H9 (cell line): ENCODE measurements at regions not wholly inside any gene's neighbourhood (a gene's known extent, or its start where the extent isn't known, plus 50 kb on each side); places are given as distances from the start of the nearest gene placed in this dataset.

ENCODE experiments used
- DNase-seq: peaks from one replicate; pipeline ENCODE4 v3.0.0-alpha.2; 2017
- H2AFZ ChIP-seq: one replicate; pipeline ENCODE4 v1.6.1; 2013; ENCODE audit warnings: mild to moderate bottlenecking, low read length, control low read depth, moderate library complexity
- H2AK5ac ChIP-seq: 2 replicates; pipeline ENCODE4 v1.6.1; 2013; ENCODE audit warnings: low read length, control low read depth, mixed read lengths; ENCODE audit not compliant: insufficient read length
- H2BK120ac ChIP-seq: one replicate; pipeline ENCODE4 v1.6.1; 2013; ENCODE audit warnings: low read depth, mild to moderate bottlenecking, low read length, control low read depth, inconsistent platforms; ENCODE audit not compliant: poor library complexity, severe bottlenecking
- H2BK12ac ChIP-seq: 2 replicates; pipeline ENCODE4 v1.6.1; 2013; ENCODE audit warnings: low read length, control low read depth, mixed read lengths, low read depth; ENCODE audit not compliant: insufficient read length
- H2BK15ac ChIP-seq: 2 replicates; pipeline ENCODE4 v1.6.1; 2013; ENCODE audit warnings: low read depth, low read length, control low read depth
- H2BK20ac ChIP-seq: one replicate; pipeline ENCODE4 v1.6.1; 2013; ENCODE audit warnings: low read depth, mild to moderate bottlenecking, low read length, control low read depth, inconsistent platforms; ENCODE audit not compliant: poor library complexity, severe bottlenecking
- H2BK5ac ChIP-seq: 2 replicates; pipeline ENCODE4 v1.6.1; 2013; ENCODE audit warnings: low read length, control low read depth, mixed read lengths; ENCODE audit not compliant: insufficient read length
- H3K14ac ChIP-seq: 2 replicates; pipeline ENCODE4 v1.6.1; 2013; ENCODE audit warnings: low read length, control low read depth; ENCODE audit not compliant: insufficient read depth
- H3K18ac ChIP-seq: 2 replicates; pipeline ENCODE4 v1.6.1; 2013; ENCODE audit warnings: low read depth, mild to moderate bottlenecking, mixed read lengths, low read length, control low read depth; ENCODE audit not compliant: insufficient read length
- H3K23ac ChIP-seq: 2 replicates; pipeline ENCODE4 v1.6.1; 2013; ENCODE audit warnings: low read length, control low read depth, mixed read lengths, low read depth; ENCODE audit not compliant: insufficient read length
- H3K23me2 ChIP-seq: 2 replicates; pipeline ENCODE4 v1.6.1; 2013; ENCODE audit warnings: low read depth, mild to moderate bottlenecking, mixed read lengths, low read length, control low read depth; ENCODE audit not compliant: insufficient read length, poor library complexity, severe bottlenecking
- H3K27ac ChIP-seq: 2 replicates; pipeline ENCODE4 v1.5.1; 2013; ENCODE audit warnings: low read length, control low read depth, mixed read lengths, low read depth; ENCODE audit not compliant: insufficient read length
- H3K27me3 ChIP-seq: 2 replicates; pipeline ENCODE4 v1.6.1; 2013; ENCODE audit warnings: low read length, control low read depth, inconsistent platforms; ENCODE audit not compliant: insufficient read depth
- H3K4ac ChIP-seq: 2 replicates; pipeline ENCODE4 v1.6.1; 2013; ENCODE audit warnings: low read depth, mild to moderate bottlenecking, control low read depth, inconsistent platforms, low read length, moderate library complexity
- H3K4me1 ChIP-seq: 2 replicates; pipeline ENCODE4 v1.6.1; 2013; ENCODE audit warnings: low read length, control low read depth, inconsistent platforms; ENCODE audit not compliant: insufficient read depth
- H3K4me2 ChIP-seq: 2 replicates; pipeline ENCODE4 v1.6.1; 2013; ENCODE audit warnings: low read length, control low read depth, mixed read lengths; ENCODE audit not compliant: insufficient read length, insufficient read depth
- H3K56ac ChIP-seq: 2 replicates; pipeline ENCODE4 v1.6.1; 2013; ENCODE audit warnings: low read depth, mild to moderate bottlenecking, mixed read lengths, low read length, control low read depth; ENCODE audit not compliant: insufficient read length
- H3K79me1 ChIP-seq: 2 replicates; pipeline ENCODE4 v1.6.1; 2013; ENCODE audit warnings: low read depth, mild to moderate bottlenecking, moderate library complexity, low read length, control low read depth, inconsistent platforms; ENCODE audit not compliant: insufficient read depth, poor library complexity, severe bottlenecking
- H3K79me2 ChIP-seq: 2 replicates; pipeline ENCODE4 v1.6.1; 2013; ENCODE audit warnings: low read length, control low read depth, inconsistent platforms; ENCODE audit not compliant: insufficient read depth
- H3K9ac ChIP-seq: 2 replicates; pipeline ENCODE4 v1.6.1; 2013; ENCODE audit warnings: low read length, control low read depth, mixed read lengths; ENCODE audit not compliant: insufficient read length; ENCODE audit errors: extremely low read depth
- H3K9me3 ChIP-seq: one replicate; pipeline ENCODE4 v1.6.1; 2013; ENCODE audit warnings: low read depth, low read length, inconsistent platforms; ENCODE audit not compliant: control insufficient read depth
- H3T11ph ChIP-seq: one replicate; pipeline ENCODE4 v1.6.1; 2013; ENCODE audit warnings: mild to moderate bottlenecking, low read length, control low read depth, inconsistent platforms
- H4K20me1 ChIP-seq: one replicate; pipeline ENCODE4 v1.6.1; 2013; ENCODE audit not compliant: control insufficient read depth, insufficient read length, insufficient read depth
- H4K5ac ChIP-seq: 2 replicates; pipeline ENCODE4 v1.6.1; 2013; ENCODE audit warnings: low read depth, mild to moderate bottlenecking, mixed read lengths, low read length, control low read depth; ENCODE audit not compliant: insufficient read length
- H4K8ac ChIP-seq: replicated peaks from 2 replicates; pipeline ENCODE4 v1.6.1; 2013; ENCODE audit warnings: low read length, control low read depth, mixed read lengths, low read depth; ENCODE audit not compliant: insufficient read length
- H4K91ac ChIP-seq: 2 replicates; pipeline ENCODE4 v1.6.1; 2013; ENCODE audit warnings: low read depth, mild to moderate bottlenecking, moderate library complexity, mixed read lengths, low read length, control low read depth; ENCODE audit not compliant: insufficient read length
- H3K27ac Mint-ChIP-seq, 3 experiments: 2 replicates in 2 of 3; 3 replicates in 1 of 3; pipeline ENCODE4 v1.8.0; 2020 to 2021; ENCODE audit warnings: mixed read lengths in 3 of 3, mild to moderate bottlenecking in 1 of 3, moderate library complexity in 1 of 3
- H3K27me3 Mint-ChIP-seq: 2 replicates; pipeline ENCODE4 v1.8.0; 2021; ENCODE audit warnings: low read depth, mild to moderate bottlenecking, moderate library complexity, mixed read lengths
- H3K36me3 Mint-ChIP-seq, 3 experiments: 2 replicates in 2 of 3; 3 replicates in 1 of 3; pipeline ENCODE4 v1.8.0; 2020 to 2021; ENCODE audit warnings: low read depth in 3 of 3, mixed read lengths in 3 of 3; ENCODE audit not compliant: insufficient read depth in 1 of 3
- H3K4me1 Mint-ChIP-seq, 2 experiments: 2 replicates each; pipeline ENCODE4 v1.8.0; 2020; ENCODE audit warnings: mixed read lengths in 2 of 2
- H3K4me3 Mint-ChIP-seq, 2 experiments: 2 replicates in 1 of 2; 3 replicates in 1 of 2; pipeline ENCODE4 v1.8.0; 2020 to 2021; ENCODE audit warnings: mild to moderate bottlenecking in 2 of 2, mixed read lengths in 2 of 2, moderate library complexity in 1 of 2
- H3K9me3 Mint-ChIP-seq, 2 experiments: 2 replicates in 1 of 2; 3 replicates in 1 of 2; pipeline ENCODE4 v1.8.0; 2020; ENCODE audit warnings: mild to moderate bottlenecking in 2 of 2, mixed read lengths in 2 of 2, moderate library complexity in 1 of 2
- WGBS: extraction: QIAGEN DNeasy Blood & Tissue Kit; methylation state at CpG from one replicate; pipeline ENCODE4 v1.1.7; 2013; ENCODE audit warnings: missing lambda C conversion rate, low lambda C conversion rate, mixed read lengths; ENCODE audit not compliant: insufficient read length; ENCODE audit errors: extremely low coverage; 5-methylcytosine and 5-hydroxymethylcytosine counted together
- TF ChIP-seq, protein P1 (sequence below): fragments of 200-600 bp; sonication (generic); conservative IDR thresholded peaks from 3 replicates; pipeline ENCODE4 v1.8.0; 2021; ENCODE audit warnings: antibody characterized with exemption, mild to moderate bottlenecking

DNA sequence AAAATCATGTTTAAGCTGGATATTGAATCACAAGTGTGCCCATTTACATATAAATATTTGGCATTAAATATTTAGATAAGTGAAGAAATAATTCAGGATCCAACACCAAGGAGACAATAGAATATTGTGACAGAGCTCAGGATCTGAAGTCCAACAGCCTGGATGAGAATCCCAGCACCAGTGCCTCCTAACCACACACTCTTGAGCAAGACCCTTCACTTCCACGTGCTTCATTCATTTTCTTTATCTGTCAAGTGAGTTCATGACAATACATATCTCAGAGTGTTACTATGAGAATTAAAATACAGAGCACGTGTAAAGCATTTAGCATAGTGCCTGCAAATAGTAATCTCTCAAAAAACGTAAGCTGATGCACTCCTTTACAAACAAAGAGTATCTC, 78.4 kb upstream of the IKZF1 start:
- Histone ChIP-seq H2AK5ac (no peak overlapping the region), H3K18ac (no peak overlapping the region), H2AFZ (no peak overlapping the region), H3K9me3 (no peaks in the 10 kb centered on the region), H2BK15ac (no peak overlapping the region), H3K4me2 (no peak overlapping the region), H4K20me1 (no peaks in the 10 kb centered on the region), H4K91ac (no peak overlapping the region), H2BK5ac (no peak overlapping the region), H3K4ac (no peak overlapping the region), H4K8ac (no peak overlapping the region), H3T11ph (no peak overlapping the region), H3K4me1 (no peaks in the 10 kb centered on the region), H3K23ac (no peak overlapping the region), H2BK12ac (no peak overlapping the region), H2BK120ac (no peak overlapping the region), H2BK20ac (no peak overlapping the region), H4K5ac (no peak overlapping the region), H3K27ac (no peak overlapping the region), H3K9ac (no peak overlapping the region), H3K14ac (no peak overlapping the region), H3K56ac (no peak overlapping the region), H3K23me2 (no peaks in the 10 kb centered on the region), H3K79me2 (no peaks in the 10 kb centered on the region), H3K79me1 (no peaks in the 10 kb centered on the region), H3K27me3 (no peaks in the 10 kb centered on the region)
- Mint-ChIP-seq H3K27ac (no peak overlapping the region), H3K9me3 (peaks cover 33 to 39% of the 10 kb centered on the region in 2 experiments), H3K36me3 (peaks cover 6 to 17% (median 10%) of the 10 kb centered on the region in 3 experiments; a peak in 6 of 7 replicates), H3K4me1 (peaks cover 0 to 6% of the 10 kb centered on the region in 2 experiments; a peak in 2 of 4 replicates), H3K27me3 (no peaks in the 10 kb centered on the region), H3K4me3 (no peak overlapping the region)
- DNase-seq, result no peak
- no CpG with 5 or more reads among the region's 3 CpGs for WGBS
- TF ChIP-seq, protein P1, sequence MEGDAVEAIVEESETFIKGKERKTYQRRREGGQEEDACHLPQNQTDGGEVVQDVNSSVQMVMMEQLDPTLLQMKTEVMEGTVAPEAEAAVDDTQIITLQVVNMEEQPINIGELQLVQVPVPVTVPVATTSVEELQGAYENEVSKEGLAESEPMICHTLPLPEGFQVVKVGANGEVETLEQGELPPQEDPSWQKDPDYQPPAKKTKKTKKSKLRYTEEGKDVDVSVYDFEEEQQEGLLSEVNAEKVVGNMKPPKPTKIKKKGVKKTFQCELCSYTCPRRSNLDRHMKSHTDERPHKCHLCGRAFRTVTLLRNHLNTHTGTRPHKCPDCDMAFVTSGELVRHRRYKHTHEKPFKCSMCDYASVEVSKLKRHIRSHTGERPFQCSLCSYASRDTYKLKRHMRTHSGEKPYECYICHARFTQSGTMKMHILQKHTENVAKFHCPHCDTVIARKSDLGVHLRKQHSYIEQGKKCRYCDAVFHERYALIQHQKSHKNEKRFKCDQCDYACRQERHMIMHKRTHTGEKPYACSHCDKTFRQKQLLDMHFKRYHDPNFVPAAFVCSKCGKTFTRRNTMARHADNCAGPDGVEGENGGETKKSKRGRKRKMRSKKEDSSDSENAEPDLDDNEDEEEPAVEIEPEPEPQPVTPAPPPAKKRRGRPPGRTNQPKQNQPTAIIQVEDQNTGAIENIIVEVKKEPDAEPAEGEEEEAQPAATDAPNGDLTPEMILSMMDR, result no peak
